Astrocyte of the cerebellum (primary cell): ENCODE measurements at regions not wholly inside any gene's neighbourhood (a gene's known extent, or its start where the extent isn't known, plus 50 kb on each side); places are given as distances from the start of the nearest gene placed in this dataset.

Experiments
- DNase-seq: peaks from one replicate; pipeline ENCODE4 v3.0.0-alpha.2; 2011; ENCODE audit warnings: low read depth
- H3K4me3 ChIP-seq: 2 replicates; pipeline ENCODE4 v1.5.1; 2011; ENCODE audit warnings: mild to moderate bottlenecking, low read depth, low read length, moderate library complexity
- in situ Hi-C: cut with HindIII; loops from 2 replicates; pipeline ENCODE4 v1.10.0; 2017; ENCODE audit warnings: low sequenced_read_pairs
- TF ChIP-seq, protein P1 (sequence below): IDR thresholded peaks from 2 replicates; pipeline ENCODE4 v1.5.1; 2012; ENCODE audit warnings: low read length, low read depth, moderate library complexity, mild to moderate bottlenecking; ENCODE audit errors: missing control alignments

DNA sequence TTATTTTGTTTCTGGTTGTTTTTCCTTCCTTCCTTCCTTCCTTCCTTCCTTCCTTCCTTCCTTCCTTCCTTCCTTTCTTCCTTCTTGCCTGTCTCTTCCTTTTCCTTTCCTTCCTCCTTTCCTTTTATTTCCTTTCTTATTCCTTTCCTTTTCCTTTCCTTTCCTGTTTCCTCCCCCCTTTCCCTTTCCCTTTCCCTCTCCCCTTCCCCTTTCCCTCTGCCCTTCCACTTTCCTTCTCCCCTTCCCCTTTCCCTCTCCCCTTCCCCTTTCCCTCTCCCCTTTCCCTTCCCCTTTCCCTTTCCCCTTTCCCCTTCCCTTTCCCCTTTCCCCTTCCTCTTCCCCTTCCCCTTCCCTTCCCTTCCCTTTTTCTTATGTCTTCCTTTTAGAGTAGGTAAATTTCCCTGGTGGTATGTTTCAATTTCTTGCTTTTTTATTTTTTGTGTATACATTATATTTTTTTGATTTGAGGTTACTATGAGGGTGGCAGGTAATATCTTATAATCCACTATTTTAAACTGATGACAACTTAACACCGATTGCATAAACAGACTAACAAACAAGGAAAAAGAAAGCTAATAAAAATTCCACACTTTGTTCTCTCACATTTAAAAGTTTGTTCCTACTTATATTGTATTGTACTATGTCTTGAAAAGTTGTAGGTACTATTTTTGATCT is 311.0 kb upstream of the FSHR start:
- H3K4me3 ChIP-seq: no peak overlapping the region
- TF ChIP-seq, protein P1, sequence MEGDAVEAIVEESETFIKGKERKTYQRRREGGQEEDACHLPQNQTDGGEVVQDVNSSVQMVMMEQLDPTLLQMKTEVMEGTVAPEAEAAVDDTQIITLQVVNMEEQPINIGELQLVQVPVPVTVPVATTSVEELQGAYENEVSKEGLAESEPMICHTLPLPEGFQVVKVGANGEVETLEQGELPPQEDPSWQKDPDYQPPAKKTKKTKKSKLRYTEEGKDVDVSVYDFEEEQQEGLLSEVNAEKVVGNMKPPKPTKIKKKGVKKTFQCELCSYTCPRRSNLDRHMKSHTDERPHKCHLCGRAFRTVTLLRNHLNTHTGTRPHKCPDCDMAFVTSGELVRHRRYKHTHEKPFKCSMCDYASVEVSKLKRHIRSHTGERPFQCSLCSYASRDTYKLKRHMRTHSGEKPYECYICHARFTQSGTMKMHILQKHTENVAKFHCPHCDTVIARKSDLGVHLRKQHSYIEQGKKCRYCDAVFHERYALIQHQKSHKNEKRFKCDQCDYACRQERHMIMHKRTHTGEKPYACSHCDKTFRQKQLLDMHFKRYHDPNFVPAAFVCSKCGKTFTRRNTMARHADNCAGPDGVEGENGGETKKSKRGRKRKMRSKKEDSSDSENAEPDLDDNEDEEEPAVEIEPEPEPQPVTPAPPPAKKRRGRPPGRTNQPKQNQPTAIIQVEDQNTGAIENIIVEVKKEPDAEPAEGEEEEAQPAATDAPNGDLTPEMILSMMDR: no peak
- in situ Hi-C loops: no loop called here
- DNase-seq: no peak

DNA sequence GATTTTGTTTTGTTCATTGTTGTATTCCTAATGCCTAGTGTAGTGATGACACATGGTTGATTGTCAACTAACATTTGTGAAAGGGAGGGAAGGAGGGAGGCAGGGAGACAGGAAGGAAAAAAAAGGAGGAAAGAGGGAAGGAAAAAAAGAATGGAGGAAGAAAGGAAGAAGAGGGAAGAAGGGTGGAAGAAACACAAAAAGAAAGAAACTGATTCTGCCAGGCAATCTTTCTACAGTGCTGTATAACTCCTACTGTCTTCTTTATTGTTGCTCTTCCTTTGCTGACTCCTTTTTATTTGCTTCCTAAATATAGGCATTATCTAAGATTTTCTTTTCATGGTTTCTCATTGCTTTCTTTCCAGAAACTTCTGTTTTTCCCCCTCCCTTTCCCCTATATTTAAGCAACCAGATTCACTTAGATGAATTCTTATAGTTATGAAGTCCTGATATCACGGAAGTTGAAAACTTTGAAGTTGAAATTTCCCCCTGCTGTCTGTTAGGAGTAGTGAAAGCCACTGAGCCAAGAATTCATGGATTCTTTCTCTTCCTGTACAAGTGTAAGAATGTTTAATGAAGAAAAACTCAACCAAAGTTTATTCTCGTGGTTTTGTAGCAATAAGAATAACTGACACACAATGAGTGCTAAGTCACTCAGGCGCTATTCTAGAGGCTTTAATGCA is 305.1 kb upstream of the FSHR start:
- in situ Hi-C loops: no loop called here
- no peak overlapping the region for H3K4me3 ChIP-seq
- no peak for DNase-seq
- TF ChIP-seq, protein P1: no peak

DNA sequence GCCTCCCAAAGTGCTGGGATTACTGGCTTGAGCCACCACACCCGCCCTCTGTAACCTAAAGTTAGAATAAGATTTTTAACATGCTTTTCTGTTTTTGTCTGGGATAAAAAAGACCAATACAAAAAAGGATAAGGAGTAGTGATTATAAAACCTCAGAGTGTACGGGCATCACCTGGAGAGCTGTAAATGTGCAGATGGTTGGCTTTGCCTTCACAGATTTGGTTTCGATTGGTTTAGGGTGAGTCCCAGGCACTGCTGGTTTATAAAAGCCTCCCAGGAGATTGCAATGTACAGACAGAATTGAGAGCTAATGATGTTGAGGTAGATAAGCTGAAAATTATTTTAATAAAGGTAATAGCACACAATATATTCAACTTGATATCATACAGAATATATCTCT is 289.7 kb upstream of the FSHR start:
- TF ChIP-seq, protein P1: no peak
- H3K4me3 ChIP-seq: no peak overlapping the region
- no peak for DNase-seq
- in situ Hi-C loops: no loop called here

DNA sequence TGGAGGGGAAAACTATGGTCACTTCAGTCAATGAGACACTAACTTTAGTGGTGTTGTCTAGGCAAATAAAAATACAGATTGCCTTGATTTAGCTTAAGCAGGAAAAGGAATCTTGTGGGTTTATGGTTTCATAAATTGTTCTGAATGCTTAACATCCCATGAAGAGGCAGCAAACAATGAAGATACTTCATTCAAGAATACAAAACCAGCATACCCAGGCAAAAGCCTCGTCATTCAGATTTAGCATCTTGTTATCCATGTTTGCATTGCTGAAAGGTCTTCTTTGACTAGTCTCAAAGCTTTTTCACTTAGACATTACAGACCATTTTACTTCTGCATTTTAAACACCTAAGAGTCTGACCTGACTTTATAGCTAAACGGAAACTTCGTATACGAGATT is 272.7 kb upstream of the FSHR start:
- H3K4me3 ChIP-seq: no peak overlapping the region
- in situ Hi-C loops: no loop called here
- no peak for DNase-seq
- TF ChIP-seq, protein P1: no peak

DNA sequence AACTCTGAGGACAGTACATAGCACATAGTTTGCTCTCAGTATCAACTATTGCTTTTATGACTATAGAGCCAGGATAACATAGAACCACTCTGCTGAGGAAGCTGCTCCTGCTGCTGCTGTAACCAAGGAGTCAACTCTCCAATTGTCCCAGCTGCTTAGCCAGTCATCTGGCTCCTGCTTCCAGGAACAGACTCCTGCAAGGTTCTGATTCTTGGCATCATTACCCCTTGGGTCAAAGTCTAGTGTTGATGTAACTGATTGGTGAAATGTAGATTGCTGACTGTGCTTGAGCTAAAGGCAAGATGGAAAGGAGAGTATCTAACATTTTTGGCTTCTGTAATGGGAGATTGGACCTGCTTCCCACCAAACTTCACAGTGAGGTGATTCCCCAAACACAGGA is 261.9 kb upstream of the FSHR start:
- DNase-seq: no peak
- H3K4me3 ChIP-seq: no peak overlapping the region
- in situ Hi-C loops: no loop called here
- TF ChIP-seq, protein P1: no peak

DNA sequence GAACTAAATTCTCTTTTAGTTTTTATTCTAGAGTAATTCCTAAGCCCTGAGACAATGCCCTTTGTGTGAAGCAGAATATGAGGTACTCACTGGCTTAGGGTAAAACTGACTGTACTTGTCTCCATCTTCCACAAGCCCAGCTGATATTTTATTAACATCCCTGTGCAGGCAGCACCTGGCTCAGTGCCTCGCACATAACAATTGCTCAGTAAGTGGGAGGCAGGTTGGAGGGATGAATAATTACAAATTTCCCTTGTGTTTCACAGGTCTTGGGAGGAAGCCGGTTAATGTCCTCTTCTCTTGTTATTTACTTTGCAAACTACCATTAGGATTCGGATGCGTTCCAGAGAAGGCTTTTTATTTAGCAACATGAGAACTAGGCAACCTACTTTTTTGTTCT is 249.8 kb upstream of the FSHR start:
- TF ChIP-seq, protein P1: no peak
- in situ Hi-C loops: no loop called here
- no peak for DNase-seq
- H3K4me3 ChIP-seq: no peak overlapping the region
